ENCODE measurements at regions not wholly inside any gene's neighbourhood (a gene's known extent, or its start where the extent isn't known, plus 50 kb on each side); places are given as distances from the start of the nearest gene placed in this dataset.

DNA sequence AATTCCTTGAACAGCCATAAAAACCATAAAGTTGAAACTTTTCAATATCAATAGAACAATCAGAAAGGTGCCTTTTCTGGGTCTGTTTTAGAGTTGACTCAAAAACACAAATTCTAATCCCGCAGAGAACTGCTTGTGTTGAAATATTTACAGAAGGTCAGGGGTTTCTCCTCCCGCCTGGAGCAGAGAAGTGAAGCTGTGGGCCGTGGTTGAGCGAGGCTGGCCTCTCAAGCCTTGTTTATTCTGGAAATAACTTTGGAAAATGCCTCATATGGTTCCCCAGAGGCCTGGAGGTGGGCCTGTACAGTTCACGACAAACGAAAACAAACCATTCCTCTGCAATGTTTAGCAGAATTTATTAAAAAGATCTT, 90.8 kb upstream of the ERRFI1 start:
- TF ChIP-seq, protein P1, sequence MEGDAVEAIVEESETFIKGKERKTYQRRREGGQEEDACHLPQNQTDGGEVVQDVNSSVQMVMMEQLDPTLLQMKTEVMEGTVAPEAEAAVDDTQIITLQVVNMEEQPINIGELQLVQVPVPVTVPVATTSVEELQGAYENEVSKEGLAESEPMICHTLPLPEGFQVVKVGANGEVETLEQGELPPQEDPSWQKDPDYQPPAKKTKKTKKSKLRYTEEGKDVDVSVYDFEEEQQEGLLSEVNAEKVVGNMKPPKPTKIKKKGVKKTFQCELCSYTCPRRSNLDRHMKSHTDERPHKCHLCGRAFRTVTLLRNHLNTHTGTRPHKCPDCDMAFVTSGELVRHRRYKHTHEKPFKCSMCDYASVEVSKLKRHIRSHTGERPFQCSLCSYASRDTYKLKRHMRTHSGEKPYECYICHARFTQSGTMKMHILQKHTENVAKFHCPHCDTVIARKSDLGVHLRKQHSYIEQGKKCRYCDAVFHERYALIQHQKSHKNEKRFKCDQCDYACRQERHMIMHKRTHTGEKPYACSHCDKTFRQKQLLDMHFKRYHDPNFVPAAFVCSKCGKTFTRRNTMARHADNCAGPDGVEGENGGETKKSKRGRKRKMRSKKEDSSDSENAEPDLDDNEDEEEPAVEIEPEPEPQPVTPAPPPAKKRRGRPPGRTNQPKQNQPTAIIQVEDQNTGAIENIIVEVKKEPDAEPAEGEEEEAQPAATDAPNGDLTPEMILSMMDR (IDR thresholded peaks at IDR 0.05; ENCODE audit: low read depth, low read length, poor library complexity, severe bottlenecking): no peak
- TF ChIP-seq EZH2phosphoT487 (IDR thresholded peaks at IDR 0.05; ENCODE audit: borderline replicate concordance, low read length): no peak
